ENCODE measurements at regions not wholly inside any gene's neighbourhood (a gene's known extent, or its start where the extent isn't known, plus 50 kb on each side); places are given as distances from the start of the nearest gene placed in this dataset.
"Not testable (repeated sequence)": the region's sequence is repeated elsewhere in the genome, so short reads cannot be mapped to it uniquely, and the experiment has no call there.

DNA sequence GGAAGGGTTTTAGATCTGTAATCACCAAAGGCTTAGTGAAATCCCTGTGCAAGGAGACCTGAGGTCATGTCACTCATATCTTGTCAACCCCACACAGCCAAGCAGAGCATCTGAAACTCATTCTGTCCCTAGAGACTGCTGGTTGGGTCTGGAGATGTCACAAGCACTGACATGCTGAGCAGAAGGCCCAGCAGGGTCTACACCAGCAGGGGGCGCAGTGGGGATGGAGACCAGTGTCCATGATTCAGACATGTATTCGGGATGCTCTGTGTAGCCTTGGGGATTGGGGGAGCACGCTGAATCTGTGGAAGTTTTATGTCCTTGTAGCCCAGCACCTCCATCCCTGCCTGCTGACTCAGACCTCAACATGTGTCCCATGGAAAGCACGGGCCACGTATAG is 1247.3 kb downstream of the RPIA start:
- not testable (repeated sequence) for H3K9me3 ChIP-seq (ENCODE audit: control insufficient read depth, low read length); H2AFZ ChIP-seq (ENCODE audit: low read depth, low read length); H2BK12ac ChIP-seq (ENCODE audit: low read length in 2 of 2); H3K27ac ChIP-seq (ENCODE audit: low read length, poor library complexity, severe bottlenecking); H2BK15ac ChIP-seq (ENCODE audit: low read depth, poor library complexity, severe bottlenecking); H4K8ac ChIP-seq (ENCODE audit: low read length); H2AK5ac ChIP-seq (ENCODE audit: low read length, severe bottlenecking); H3K4me3 ChIP-seq (ENCODE audit: insufficient read depth in 1 of 2, low read depth in 1 of 2, low read length in 2 of 2); H3K36me3 ChIP-seq (ENCODE audit: control insufficient read depth in 1 of 2, insufficient read depth in 2 of 2, low read depth in 1 of 2, low read length in 2 of 2); H3K23ac ChIP-seq (ENCODE audit: low read length in 2 of 2); DNase-seq; H3K4me1 ChIP-seq (ENCODE audit: control insufficient read depth, insufficient read depth, low read depth, low read length); H3K14ac ChIP-seq (ENCODE audit: low read length in 2 of 2); H3K18ac ChIP-seq (ENCODE audit: low read depth in 1 of 2, low read length in 2 of 2); H2BK120ac ChIP-seq (ENCODE audit: low read depth, low read length); H3K9ac ChIP-seq (ENCODE audit: low read length); H3K79me1 ChIP-seq (replicated peaks; ENCODE audit: low read length, poor library complexity, severe bottlenecking); H2BK5ac ChIP-seq (ENCODE audit: low read depth, low read length, poor library complexity, severe bottlenecking); H3K4me2 ChIP-seq (ENCODE audit: low read length, poor library complexity, severe bottlenecking); H3K27me3 ChIP-seq (ENCODE audit: control insufficient read depth in 1 of 2, insufficient read depth in 1 of 2, low read length in 2 of 2); H4K91ac ChIP-seq (ENCODE audit: low read length); H3K4ac ChIP-seq (ENCODE audit: low read depth in 1 of 2, low read length in 2 of 2)
- 83% methylated on average over 4 of the region's 5 CpGs for WGBS

DNA sequence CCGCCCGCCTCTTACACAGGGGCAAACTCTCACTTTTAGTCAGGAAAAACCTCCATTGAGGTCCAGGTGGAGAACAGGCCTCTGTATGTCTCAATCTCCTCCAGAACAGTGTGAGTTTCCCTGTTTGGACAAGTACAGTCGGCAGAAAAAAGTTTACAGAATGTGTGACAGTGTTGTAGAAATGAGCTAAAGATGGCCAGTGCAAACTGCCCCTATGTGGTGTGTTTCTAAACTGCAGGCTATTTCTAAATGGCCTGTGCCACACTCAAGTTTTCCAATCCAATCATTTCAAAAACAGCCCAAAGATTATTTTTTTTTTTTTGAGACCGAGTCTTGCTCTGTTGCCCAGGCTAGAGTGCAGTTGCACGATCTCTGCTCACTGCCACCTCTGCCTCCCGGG is 1252.8 kb downstream of the RPIA start:
- H3K9me3 ChIP-seq (ENCODE audit: control insufficient read depth, low read length); H3K18ac ChIP-seq (ENCODE audit: low read depth in 1 of 2, low read length in 2 of 2); H3K4ac ChIP-seq (ENCODE audit: low read depth in 1 of 2, low read length in 2 of 2); H3K27me3 ChIP-seq (ENCODE audit: control insufficient read depth in 1 of 2, insufficient read depth in 1 of 2, low read length in 2 of 2); DNase-seq; H3K4me1 ChIP-seq (ENCODE audit: control insufficient read depth, insufficient read depth, low read depth, low read length); H2AFZ ChIP-seq (ENCODE audit: low read depth, low read length); H3K9ac ChIP-seq (ENCODE audit: low read length); H3K4me2 ChIP-seq (ENCODE audit: low read length, poor library complexity, severe bottlenecking); H2BK120ac ChIP-seq (ENCODE audit: low read depth, low read length); H3K4me3 ChIP-seq (ENCODE audit: insufficient read depth in 1 of 2, low read depth in 1 of 2, low read length in 2 of 2); H4K8ac ChIP-seq (ENCODE audit: low read length); H4K91ac ChIP-seq (ENCODE audit: low read length); H3K36me3 ChIP-seq (ENCODE audit: control insufficient read depth in 1 of 2, insufficient read depth in 2 of 2, low read depth in 1 of 2, low read length in 2 of 2); H2BK15ac ChIP-seq (ENCODE audit: low read depth, poor library complexity, severe bottlenecking); H3K23ac ChIP-seq (ENCODE audit: low read length in 2 of 2); H2AK5ac ChIP-seq (ENCODE audit: low read length, severe bottlenecking); H2BK12ac ChIP-seq (ENCODE audit: low read length in 2 of 2); H3K27ac ChIP-seq (ENCODE audit: low read length, poor library complexity, severe bottlenecking); H2BK5ac ChIP-seq (ENCODE audit: low read depth, low read length, poor library complexity, severe bottlenecking); H3K14ac ChIP-seq (ENCODE audit: low read length in 2 of 2); H3K79me1 ChIP-seq (replicated peaks; ENCODE audit: low read length, poor library complexity, severe bottlenecking): not testable (repeated sequence)
- no CpG with 5 or more reads among the region's 6 CpGs for WGBS

DNA sequence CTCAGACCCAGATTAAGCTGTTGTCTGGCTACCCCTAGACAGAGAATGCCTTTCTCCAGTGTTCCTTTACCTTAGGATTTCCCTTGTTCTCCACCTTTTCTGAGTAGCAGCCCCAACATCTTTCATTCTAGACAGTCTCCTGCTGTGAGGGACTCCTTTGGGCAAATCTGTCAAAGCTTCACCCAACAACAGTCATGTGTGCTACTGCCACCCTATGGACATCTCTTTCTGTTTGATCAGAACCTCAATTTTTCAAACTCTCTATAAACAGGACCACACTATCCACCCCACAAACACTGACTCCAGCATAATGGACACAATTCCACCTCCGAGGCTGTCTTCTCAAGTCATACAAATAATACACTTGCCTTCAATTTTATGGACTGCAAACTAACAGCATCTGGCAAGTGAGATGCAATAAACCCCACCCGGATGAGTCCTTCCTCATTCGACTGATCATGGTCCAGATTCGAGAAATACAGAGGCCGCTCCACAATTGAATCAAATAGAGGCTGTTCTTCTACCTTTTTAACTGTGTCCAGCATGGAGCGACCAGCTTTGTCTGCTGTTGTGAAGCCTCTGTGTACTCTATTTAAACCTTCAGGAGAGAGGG is 1253.6 kb downstream of the RPIA start:
- not testable (repeated sequence) for H2BK12ac ChIP-seq (ENCODE audit: low read length in 2 of 2); H2AFZ ChIP-seq (ENCODE audit: low read depth, low read length)

DNA sequence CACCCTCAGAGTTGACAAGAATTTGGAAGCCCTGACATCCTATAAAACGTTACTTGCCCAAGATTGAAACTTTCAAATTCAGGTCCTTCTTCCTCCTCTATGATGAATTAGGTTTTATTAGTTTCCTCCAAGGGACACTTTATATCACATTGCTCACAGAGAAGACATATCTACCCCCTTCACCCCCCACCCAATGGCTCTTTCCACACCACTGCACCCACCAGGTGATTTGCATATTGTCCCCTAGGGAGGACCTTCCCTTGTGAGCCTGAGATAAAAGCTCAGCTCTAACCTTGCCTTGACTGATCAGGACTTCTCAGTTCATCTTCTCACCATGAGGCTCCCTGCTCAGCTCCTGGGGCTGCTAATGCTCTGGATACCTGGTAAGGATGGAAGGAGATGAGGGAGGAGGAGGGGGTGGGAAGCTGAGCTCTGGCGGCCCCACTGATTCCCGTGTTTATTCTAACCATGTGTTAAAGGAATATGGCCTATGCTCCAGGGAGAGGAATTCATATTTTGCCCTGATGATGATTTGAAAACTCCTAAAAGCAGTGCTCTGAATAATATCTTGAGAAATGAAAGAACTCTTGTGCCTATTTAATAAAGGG is 1255.8 kb downstream of the RPIA start:
- H3K4me2 ChIP-seq (ENCODE audit: low read length, poor library complexity, severe bottlenecking); H2BK12ac ChIP-seq (ENCODE audit: low read length in 2 of 2); H3K4me3 ChIP-seq (ENCODE audit: insufficient read depth in 1 of 2, low read depth in 1 of 2, low read length in 2 of 2); H3K4me1 ChIP-seq (ENCODE audit: control insufficient read depth, insufficient read depth, low read depth, low read length); H2BK15ac ChIP-seq (ENCODE audit: low read depth, poor library complexity, severe bottlenecking); H4K91ac ChIP-seq (ENCODE audit: low read length); H3K23ac ChIP-seq (ENCODE audit: low read length in 2 of 2); H3K36me3 ChIP-seq (ENCODE audit: control insufficient read depth in 1 of 2, insufficient read depth in 2 of 2, low read depth in 1 of 2, low read length in 2 of 2); H3K14ac ChIP-seq (ENCODE audit: low read length in 2 of 2); H4K8ac ChIP-seq (ENCODE audit: low read length); H3K9ac ChIP-seq (ENCODE audit: low read length); DNase-seq; H2AK5ac ChIP-seq (ENCODE audit: low read length, severe bottlenecking); H2BK120ac ChIP-seq (ENCODE audit: low read depth, low read length); H3K4ac ChIP-seq (ENCODE audit: low read depth in 1 of 2, low read length in 2 of 2); H2AFZ ChIP-seq (ENCODE audit: low read depth, low read length); H3K27me3 ChIP-seq (ENCODE audit: control insufficient read depth in 1 of 2, insufficient read depth in 1 of 2, low read length in 2 of 2); H3K9me3 ChIP-seq (ENCODE audit: control insufficient read depth, low read length); H3K18ac ChIP-seq (ENCODE audit: low read depth in 1 of 2, low read length in 2 of 2); H3K27ac ChIP-seq (ENCODE audit: low read length, poor library complexity, severe bottlenecking); H3K79me1 ChIP-seq (replicated peaks; ENCODE audit: low read length, poor library complexity, severe bottlenecking); H2BK5ac ChIP-seq (ENCODE audit: low read depth, low read length, poor library complexity, severe bottlenecking): not testable (repeated sequence)
- 70% methylated on average over 2 of the region's 3 CpGs for WGBS

More for the DNA sequence above, 1253.6 kb downstream of the RPIA start:
- not testable (repeated sequence) for H3K9me3 ChIP-seq (ENCODE audit: control insufficient read depth, low read length); H3K4me3 ChIP-seq (ENCODE audit: insufficient read depth in 1 of 2, low read depth in 1 of 2, low read length in 2 of 2); H3K4ac ChIP-seq (ENCODE audit: low read depth in 1 of 2, low read length in 2 of 2); H3K4me2 ChIP-seq (ENCODE audit: low read length, poor library complexity, severe bottlenecking); H3K18ac ChIP-seq (ENCODE audit: low read depth in 1 of 2, low read length in 2 of 2); DNase-seq; H3K14ac ChIP-seq (ENCODE audit: low read length in 2 of 2); H2BK120ac ChIP-seq (ENCODE audit: low read depth, low read length); H3K36me3 ChIP-seq (ENCODE audit: control insufficient read depth in 1 of 2, insufficient read depth in 2 of 2, low read depth in 1 of 2, low read length in 2 of 2); H3K4me1 ChIP-seq (ENCODE audit: control insufficient read depth, insufficient read depth, low read depth, low read length); H4K91ac ChIP-seq (ENCODE audit: low read length); H3K23ac ChIP-seq (ENCODE audit: low read length in 2 of 2); H3K27ac ChIP-seq (ENCODE audit: low read length, poor library complexity, severe bottlenecking); H3K27me3 ChIP-seq (ENCODE audit: control insufficient read depth in 1 of 2, insufficient read depth in 1 of 2, low read length in 2 of 2); H2BK15ac ChIP-seq (ENCODE audit: low read depth, poor library complexity, severe bottlenecking); H3K9ac ChIP-seq (ENCODE audit: low read length); H4K8ac ChIP-seq (ENCODE audit: low read length); H2BK5ac ChIP-seq (ENCODE audit: low read depth, low read length, poor library complexity, severe bottlenecking); H3K79me1 ChIP-seq (replicated peaks; ENCODE audit: low read length, poor library complexity, severe bottlenecking); H2AK5ac ChIP-seq (ENCODE audit: low read length, severe bottlenecking)
- no CpG with 5 or more reads among the region's 6 CpGs for WGBS
